Activated B cell treated with CpG ODN at 0.5 μM for 24 hours (primary cell): ENCODE measurements at regions not wholly inside any gene's neighbourhood (a gene's known extent, or its start where the extent isn't known, plus 50 kb on each side); places are given as distances from the start of the nearest gene placed in this dataset.

ENCODE experiments used
- ATAC-seq: fragments of 200-7000 bp; cut with Tn5 transposase; one replicate; pipeline ENCODE4 v1.10.0; 2021; ENCODE audit warnings: low read depth, mild to moderate bottlenecking, moderate library complexity
- CTCF ChIA-PET: fragments of 350-600 bp; sonication (Branson Sonifier 250); formaldehyde crosslinking; loops from one replicate; lab custom pipeline; 2021; ENCODE audit warnings: antibody characterized with exemption; lab: Charles Lee
- POLR2A ChIA-PET: fragments of 350-600 bp; sonication (Branson Sonifier 250); formaldehyde crosslinking; loops from one replicate; lab custom pipeline; 2021; ENCODE audit warnings: antibody characterized with exemption; lab: Charles Lee
- DNase-seq: peaks from one replicate; pipeline ENCODE4 v3.0.0; 2022
- H3K27ac Mint-ChIP-seq: one replicate; pipeline ENCODE4 v1.8.0; 2020; ENCODE audit warnings: mixed read lengths
- H3K27me3 Mint-ChIP-seq: one replicate; pipeline ENCODE4 v1.8.0; 2021; ENCODE audit warnings: mixed read lengths
- H3K36me3 Mint-ChIP-seq: one replicate; pipeline ENCODE4 v1.8.0; 2021; ENCODE audit warnings: low read depth, mixed read lengths
- H3K4me1 Mint-ChIP-seq: one replicate; pipeline ENCODE4 v1.8.0; 2021; ENCODE audit warnings: mixed read lengths
- H3K4me3 Mint-ChIP-seq: one replicate; pipeline ENCODE4 v1.8.0; 2020; ENCODE audit warnings: mild to moderate bottlenecking, mixed read lengths
- H3K9me3 Mint-ChIP-seq: one replicate; pipeline ENCODE4 v1.8.0; 2020; ENCODE audit warnings: mixed read lengths
- CTCF ChIP-seq: fragments of 200-600 bp; IDR thresholded peaks from one replicate; pipeline ENCODE4 v1.8.0; 2022; ENCODE audit warnings: antibody characterized with exemption, mild to moderate bottlenecking
- intact Hi-C: fragments of 100-400 bp; cut with micrococcal nuclease; formaldehyde crosslinking; loops from one replicate; pipeline ENCODE4 v1.15.1; 2024

GRCh38 chr4:74638001-74638400, 156.3 kb downstream of the BTC start:
- POLR2A ChIA-PET, result no interaction called here
- CTCF ChIA-PET, result no interaction called here
- DNase-seq (no peak), ATAC-seq (no peak)
- H3K27ac Mint-ChIP-seq, result no peak overlapping the region
- H3K9me3 Mint-ChIP-seq, result no peaks in the 10 kb centered on the region
- peaks cover 21% of the 10 kb centered on the region for H3K27me3 Mint-ChIP-seq
- H3K36me3 Mint-ChIP-seq, result no peaks in the 10 kb centered on the region
- intact Hi-C loops, result no loop called here
- TF ChIP-seq CTCF, result no peak
- H3K4me1 Mint-ChIP-seq, result no peaks in the 10 kb centered on the region
- H3K4me3 Mint-ChIP-seq, result no peak overlapping the region

GRCh38 chr4:74638689-74639088, 155.6 kb downstream of the BTC start:
- no peaks in the 10 kb centered on the region for H3K4me1 Mint-ChIP-seq
- DNase-seq (no peak), ATAC-seq (no peak)
- TF ChIP-seq CTCF, result no peak
- ChIA-PET CTCF (no interaction called here), POLR2A (no interaction called here)
- intact Hi-C loops, result no loop called here
- H3K4me3 Mint-ChIP-seq, result no peak overlapping the region
- no peak overlapping the region for H3K27ac Mint-ChIP-seq
- H3K9me3 Mint-ChIP-seq, result no peaks in the 10 kb centered on the region
- no peaks in the 10 kb centered on the region for H3K36me3 Mint-ChIP-seq
- H3K27me3 Mint-ChIP-seq, result peaks cover 16% of the 10 kb centered on the region

GRCh38 chr4:74640111-74640903, 154.0 kb downstream of the BTC start:
- peaks cover 11% of the 10 kb centered on the region for H3K27me3 Mint-ChIP-seq
- peaks cover 4% of the 10 kb centered on the region for H3K9me3 Mint-ChIP-seq
- ChIA-PET CTCF (no interaction called here), POLR2A (no interaction called here)
- H3K27ac Mint-ChIP-seq, result no peak overlapping the region
- no peaks in the 10 kb centered on the region for H3K4me1 Mint-ChIP-seq
- TF ChIP-seq CTCF, result no peak
- no peak overlapping the region for H3K4me3 Mint-ChIP-seq
- DNase-seq (no peak), ATAC-seq (no peak)
- H3K36me3 Mint-ChIP-seq, result no peaks in the 10 kb centered on the region
- intact Hi-C loops, result no loop called here

- H3K36me3 Mint-ChIP-seq, result no peaks in the 10 kb centered on the region
- H3K9me3 Mint-ChIP-seq, result peaks cover 5% of the 10 kb centered on the region
- POLR2A ChIA-PET, result no interaction called here
- no peak for DNase-seq
- no peak overlapping the region for H3K27ac Mint-ChIP-seq
- no peak overlapping the region for H3K4me3 Mint-ChIP-seq
- no peak for ATAC-seq
- CTCF ChIA-PET, result no interaction called here
- intact Hi-C loops, result no loop called here
- no peaks in the 10 kb centered on the region for H3K4me1 Mint-ChIP-seq
- TF ChIP-seq CTCF, result no peak
- peaks cover 9% of the 10 kb centered on the region for H3K27me3 Mint-ChIP-seq
Observed at GRCh38 chr4:74642006-74642405, 152.3 kb downstream of the BTC start.

- H3K4me3 Mint-ChIP-seq, result no peak overlapping the region
- H3K36me3 Mint-ChIP-seq, result no peaks in the 10 kb centered on the region
- no peak overlapping the region for H3K27ac Mint-ChIP-seq
- no peaks in the 10 kb centered on the region for H3K4me1 Mint-ChIP-seq
- ChIA-PET POLR2A (no interaction called here), CTCF (no interaction called here)
- H3K9me3 Mint-ChIP-seq, result peaks cover 5% of the 10 kb centered on the region
- intact Hi-C loops, result no loop called here
- no peak for TF ChIP-seq CTCF
- H3K27me3 Mint-ChIP-seq, result no peaks in the 10 kb centered on the region
- DNase-seq (no peak), ATAC-seq (no peak)
Observed at GRCh38 chr4:74649193-74649592, 145.1 kb downstream of the BTC start.
